ENCODE measurements at regions not wholly inside any gene's neighbourhood (a gene's known extent, or its start where the extent isn't known, plus 50 kb on each side); places are given as distances from the start of the nearest gene placed in this dataset.
"Not testable (repeated sequence)": the region's sequence is repeated elsewhere in the genome, so short reads cannot be mapped to it uniquely, and the experiment has no call there.

DNA sequence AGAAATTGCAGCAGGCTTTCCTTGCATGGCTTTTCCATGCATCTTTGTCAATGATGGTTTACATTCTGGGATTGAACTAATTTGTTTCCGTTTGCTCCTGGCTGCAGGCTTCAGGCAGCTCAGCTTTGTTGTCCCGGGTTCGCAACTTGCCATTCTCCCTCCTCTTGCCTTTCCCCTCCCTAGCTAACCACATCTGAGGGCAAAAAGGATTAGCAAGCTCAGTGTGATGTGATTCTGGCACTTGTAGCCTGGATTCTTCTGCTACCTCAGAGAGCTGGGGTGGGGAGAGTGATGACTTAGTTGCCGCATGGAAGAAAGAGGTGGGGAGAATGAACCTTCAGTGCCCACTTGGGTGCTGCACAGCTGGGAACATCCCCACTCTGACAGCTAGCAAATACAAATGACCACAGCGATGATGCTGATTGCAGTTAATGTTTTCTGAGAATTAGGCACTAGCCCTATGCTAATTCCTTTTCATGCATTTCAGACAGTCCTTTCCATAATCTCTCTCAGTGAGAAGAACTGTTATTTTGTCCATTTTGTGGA, 120.2 kb upstream of the SALL1 start:
- no peak for DNase-seq

DNA sequence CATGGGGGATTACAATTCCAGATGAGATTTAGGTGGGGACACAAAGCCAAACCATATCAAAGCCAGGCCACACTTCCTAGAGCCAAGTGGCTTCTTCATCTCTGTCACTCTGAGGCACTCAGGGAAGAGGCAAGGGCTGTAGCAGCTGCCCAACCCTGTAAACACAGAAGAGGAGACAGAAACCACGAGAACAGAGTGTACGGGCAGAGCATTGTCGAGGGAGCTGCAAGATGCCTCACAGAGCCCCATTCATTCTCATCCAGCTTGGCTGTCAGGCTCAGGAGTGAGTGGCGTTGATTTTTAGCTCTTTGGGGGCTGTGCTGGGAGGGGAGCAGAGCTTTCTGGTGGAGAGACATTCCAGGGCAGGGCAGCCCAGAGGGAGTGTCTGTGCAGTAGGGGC, 117.2 kb upstream of the SALL1 start:
- no peak for DNase-seq

DNA sequence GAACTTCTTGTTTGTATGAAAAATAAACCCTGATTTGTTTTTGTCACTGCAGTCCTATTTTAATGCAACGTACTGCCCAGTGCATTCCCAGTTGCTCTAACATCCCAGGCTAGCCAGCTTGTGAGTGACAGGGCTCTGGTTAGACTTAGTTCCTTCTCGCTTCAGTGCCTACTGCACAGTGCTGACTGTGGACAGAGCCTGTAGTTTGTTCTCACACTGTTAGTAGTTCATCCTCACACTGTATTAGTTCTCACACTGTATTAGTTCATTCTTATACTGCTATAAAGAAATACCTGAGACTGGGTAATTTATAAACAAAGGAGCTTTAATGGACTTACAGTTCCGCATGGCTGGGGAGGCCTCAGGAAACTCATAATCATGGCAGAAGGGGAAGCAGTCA, 116.6 kb upstream of the SALL1 start:
- no peak for DNase-seq

DNA sequence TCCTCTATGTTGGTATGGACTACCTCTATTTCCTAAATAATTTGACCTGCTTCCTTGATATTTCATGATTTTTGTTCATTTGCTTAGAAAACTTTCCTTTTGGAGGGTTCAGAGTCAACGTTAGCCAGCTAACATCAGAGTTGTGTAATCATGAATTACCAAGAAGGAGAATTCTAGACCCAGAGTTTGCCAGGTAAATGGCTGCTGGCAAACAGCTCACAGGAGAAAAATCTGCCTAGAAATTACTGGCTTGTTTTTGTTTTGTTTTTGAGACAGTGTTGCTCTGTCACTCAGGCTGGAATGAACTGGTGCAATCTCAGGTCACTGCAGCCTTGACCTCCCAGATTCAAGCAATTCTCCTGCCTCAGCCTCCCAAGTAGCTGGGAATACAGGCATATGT, 111.4 kb upstream of the SALL1 start:
- no peak for DNase-seq

DNA sequence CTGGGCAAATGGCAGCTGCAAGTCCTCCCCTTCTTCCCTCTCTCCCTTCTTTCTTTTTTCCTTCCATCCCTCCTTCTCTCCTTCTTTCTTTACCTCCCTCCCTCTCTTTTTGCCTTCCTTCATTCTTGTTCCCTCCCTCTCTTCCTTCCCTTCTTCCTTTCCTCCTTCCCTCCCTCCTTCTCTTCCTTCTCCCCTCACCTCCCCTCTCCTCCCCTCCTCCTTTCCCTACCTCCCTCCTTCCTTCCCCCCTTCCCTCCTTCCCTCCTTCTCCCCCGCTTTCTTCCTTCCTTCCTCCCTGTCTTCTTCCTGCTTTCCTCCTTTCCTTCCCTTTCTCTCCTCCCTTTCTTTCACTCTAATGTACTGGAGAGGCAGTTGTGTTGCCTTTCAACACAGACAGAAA, 110.8 kb upstream of the SALL1 start:
- DNase-seq: no peak

DNA sequence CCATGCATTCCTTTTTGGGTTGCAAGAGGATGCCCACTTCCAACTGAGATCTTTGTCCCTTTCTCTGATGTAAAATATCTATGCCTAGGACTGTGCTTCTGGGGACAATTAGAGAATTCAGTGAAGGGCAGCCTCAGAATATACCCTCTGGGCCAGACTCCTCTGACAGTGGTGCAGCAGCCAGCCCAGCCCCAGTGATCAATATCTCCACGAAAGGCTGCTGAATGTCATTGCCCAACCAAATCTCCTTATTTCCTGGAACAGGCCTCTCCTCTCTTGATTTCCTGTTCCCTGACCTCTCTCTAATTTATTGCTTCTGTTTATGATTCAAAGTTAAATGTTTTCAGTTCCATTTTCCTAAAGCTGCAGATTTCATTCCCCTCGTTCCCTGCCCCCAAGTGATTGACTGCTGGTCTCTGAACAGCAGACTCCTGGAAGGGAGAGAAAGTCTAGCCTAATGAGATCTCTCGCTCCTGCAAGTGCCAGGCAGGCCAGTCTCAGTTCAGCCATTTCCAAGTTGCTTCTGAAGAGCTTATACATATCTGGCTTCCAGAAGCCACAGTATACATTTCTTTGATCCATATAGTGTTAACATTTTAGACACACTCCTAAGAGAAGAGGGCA, 104.4 kb upstream of the SALL1 start:
- no peak for DNase-seq

DNA sequence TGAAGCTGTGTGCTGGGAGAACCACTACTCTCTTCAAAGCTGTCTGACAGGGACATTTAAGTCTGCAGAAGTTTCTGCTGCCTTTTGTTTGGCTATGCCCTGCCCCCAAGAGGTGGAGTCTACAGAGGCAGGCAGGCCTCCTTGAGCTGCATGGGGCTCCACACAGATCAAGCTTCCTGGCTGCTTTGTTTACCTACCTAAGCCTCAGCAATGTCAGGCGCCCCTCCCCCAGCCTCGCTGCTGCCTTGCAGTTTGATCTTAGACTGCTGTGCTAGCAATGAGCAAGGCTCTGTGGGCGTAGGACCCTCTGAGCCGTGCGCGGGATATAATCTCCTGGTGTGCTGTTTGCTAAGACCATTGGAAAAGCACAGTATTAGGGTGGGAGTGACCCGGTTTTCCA, 103.3 kb upstream of the SALL1 start:
- not testable (repeated sequence) for DNase-seq

DNA sequence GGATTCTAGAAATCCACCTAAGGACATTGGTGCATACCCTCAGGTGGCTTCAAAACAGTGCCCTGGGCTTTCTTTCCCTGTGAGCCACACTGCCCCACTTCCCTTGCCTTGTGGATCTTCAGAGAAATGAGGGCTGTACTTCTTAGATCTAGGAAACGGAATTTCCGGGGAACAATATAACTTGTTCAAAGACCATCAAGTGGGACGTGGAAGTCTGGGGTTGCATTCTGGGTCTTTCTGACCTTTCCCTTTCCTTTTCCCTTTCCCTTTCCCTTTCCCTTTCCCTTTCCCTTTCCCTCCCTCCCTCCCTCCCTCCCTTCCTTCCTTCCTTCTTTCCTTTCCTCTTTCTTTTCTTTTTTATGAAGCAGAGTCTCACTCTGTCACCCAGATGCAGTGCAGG, 97.1 kb upstream of the SALL1 start:
- no peak for DNase-seq

DNA sequence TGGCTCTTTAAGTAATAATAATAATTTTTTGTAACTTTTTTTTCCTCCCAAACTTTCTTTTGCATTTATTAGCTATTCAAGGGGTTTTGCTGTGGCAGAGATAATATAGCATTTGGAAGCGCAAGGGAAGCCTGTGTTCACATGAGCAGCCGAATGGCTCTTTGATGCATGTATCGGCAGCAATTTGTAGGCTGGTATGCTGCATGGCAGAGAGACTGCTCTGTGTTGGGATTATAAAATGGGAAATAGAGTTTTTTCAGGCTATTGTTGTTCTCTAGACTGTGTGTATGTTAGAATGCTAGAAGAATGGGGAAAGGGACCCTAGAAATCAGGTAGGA, 94.6 kb upstream of the SALL1 start:
- DNase-seq: no peak

DNA sequence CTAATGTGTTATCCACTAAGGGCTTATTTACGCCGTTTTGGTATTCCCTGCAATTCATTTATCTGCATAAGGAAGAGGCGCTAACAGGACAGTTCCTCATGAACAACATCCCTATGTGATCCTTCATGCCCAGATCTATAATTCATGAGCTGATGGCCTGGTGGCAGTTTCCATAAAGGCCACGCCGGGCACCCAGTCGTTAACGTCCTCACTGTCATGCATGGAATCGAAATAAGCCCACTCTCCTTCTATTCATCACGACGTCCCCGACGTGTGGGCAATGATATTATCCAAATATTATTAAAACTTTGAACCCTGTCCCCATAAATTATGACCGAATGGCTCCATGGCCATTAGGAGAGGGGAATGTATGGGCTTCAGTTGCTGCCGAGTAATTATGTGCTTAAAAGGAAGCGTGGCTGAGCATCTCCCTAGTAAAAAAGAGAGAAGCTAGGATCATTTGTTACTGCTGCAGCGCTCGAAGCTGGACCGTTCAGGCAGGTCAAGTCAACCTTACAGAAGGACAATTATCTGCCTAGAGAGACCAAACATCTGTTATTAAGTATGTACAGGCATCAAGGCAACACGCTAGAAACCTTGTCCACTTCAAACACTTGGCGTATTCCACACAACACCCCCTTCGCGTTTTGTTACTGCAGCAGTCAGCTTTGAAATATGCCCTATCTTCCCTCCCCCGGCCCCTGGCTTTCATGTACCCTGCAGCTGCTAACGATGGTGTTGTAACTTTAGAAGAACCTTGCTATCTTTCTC, 94.0 kb upstream of the SALL1 start:
- peak; percentile 37 for DNase-seq

DNA sequence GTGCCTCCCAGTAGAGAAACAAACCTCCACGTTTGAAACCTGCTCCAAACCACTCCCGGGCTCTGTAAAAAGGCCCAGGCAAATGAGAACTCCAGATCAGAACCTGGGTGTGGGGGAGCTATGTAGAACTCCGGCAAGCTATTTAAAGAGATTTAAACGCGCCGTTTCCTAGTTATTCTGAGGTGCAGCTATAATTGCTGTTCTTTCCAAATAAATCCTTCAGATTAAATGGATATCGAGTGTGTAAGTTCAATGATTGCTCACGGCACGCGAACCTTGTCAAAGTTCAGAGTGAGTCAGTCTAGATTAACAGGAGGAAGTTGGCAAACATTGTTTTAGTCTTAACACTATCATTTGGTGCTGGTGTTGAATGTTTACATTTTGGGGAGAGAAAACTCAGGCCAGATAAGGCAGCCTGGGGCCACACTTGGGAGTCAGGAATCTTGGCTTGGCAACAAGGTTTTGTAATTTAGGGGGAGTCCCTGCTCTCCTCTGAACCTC, 92.9 kb upstream of the SALL1 start:
- DNase-seq: peak; percentile 31

DNA sequence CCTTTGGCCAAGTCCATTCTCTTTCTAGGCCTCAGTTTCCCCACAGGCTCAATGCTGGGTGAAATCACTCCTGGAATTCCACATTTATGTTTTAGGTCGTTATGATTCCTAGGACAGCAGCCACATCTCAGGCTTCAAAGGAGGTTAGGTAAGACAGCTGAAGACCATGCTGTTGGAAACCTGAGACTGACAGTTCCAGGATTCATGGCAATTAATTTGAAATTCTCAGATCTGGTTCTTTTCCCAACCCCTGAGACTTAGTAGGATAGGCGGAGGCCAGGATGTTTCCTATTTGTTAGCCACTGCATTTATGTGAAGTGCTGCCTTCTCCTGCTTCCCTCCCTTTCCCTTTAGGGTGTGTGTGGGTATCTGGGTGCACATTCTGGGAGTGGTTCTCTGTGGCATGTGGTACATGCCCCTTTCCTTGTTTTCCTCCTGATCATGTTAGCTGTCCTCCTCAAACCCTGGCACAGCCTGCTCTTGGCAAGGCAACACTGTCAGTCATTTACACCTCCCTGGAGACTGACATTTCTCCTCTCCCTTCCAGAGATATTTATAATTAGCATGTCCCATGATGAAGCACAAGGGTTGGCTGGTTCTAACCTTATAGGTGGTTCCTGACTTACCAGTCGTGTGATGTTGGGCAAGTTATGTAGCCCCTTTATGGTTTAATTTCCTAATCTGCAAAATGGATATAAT, 91.4 kb upstream of the SALL1 start:
- DNase-seq: no peak

DNA sequence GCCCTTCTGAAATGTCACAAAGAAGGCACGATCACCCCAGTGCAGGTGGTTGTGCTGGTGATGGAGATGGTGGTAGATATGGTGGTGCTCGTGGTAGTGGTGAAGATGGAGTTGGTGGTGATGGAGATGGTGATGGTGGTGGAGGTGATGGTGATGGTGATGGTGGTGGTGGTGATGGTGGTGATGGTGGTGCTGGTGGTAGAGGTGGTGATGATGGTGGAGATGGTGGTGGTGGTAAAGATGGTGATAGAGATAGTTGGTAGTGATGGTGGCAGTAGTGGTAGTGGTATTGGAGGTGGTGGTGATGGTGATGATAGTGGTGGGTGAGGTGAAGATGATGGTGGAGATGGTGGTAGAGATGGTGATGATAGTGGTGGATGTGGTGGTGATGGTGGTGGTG, 88.1 kb upstream of the SALL1 start:
- DNase-seq: no peak

DNA sequence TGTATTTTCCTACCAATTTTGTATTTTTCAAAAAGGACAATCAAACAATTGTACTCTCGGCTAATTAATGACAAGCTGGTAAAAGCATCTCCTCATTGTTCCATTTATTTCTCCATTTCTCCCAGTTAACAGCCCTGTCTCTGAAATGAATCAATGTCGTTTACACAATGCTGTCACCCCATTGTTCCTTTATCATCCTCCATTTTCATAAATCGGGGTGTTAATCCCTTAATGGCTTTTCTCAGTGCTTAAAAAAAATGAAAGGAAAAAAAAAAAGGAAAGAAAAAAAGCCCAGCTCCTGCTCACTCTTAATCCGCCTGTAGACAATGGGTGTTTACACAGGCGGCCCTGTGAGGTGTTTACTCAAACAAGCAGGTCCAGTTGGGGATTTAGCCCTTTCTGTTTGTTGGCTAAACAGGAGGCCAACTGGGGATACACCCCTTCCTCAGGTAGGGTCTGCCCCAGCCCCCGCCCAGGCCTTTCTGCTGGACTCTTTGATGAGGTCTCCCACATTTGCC, 86.8 kb upstream of the SALL1 start:
- peak; percentile 45 for DNase-seq

DNA sequence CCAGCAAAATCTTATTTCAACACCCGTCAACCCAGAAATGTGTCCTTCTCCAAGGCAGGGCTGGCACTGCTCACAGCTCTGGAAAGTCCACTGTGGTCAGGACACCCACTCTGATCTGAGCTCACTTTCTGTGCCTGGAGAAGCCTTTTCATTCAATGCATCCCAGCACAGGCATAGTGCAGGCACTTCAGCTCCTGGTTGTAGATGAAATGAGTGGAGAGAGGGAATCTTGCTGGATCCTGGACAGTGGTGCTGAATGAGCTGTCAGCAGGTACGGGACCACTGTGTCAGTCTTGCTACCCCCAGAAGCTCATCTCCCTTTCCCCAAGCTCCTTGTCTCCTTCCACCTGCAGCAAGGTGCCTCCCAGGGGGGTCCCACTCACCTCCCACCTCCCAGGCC, 86.1 kb upstream of the SALL1 start:
- DNase-seq: no peak

DNA sequence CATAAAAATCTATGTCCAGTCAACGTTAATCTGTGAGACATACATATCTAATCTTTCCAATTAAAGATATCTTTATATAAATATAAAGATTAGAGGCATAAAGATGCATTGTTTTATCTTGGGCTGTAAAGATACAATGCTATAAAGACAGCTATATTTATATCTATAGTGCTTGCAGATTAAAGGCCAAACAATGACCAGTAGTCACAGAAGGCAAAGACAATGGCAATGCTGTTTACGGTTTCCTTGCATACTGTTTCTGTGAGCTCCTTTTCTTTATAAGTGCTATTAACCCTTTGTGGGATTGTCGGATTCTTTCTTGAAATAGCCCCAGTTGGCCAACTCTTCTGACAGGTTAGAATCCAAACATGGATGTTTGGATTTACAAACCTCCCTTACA, 85.5 kb upstream of the SALL1 start:
- no peak for DNase-seq

DNA sequence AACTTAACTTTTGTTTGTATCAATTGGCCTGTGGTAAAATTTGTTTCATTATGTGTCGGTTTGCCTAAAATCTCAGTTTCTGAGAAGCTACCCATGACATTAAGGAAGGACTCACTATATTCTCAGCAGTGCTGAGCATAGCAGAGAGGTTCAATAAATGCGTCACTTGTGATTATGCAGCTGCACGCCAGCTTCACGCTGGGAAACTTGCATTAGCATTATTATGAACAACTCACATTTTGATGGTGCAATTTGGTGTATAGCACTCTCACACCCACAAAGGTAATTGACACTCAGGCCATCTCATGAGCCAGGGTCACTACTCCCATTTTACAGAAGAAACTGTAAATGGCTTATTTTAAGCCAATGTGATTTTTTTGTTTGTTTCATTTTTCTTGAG, 80.6 kb upstream of the SALL1 start:
- no peak for DNase-seq

DNA sequence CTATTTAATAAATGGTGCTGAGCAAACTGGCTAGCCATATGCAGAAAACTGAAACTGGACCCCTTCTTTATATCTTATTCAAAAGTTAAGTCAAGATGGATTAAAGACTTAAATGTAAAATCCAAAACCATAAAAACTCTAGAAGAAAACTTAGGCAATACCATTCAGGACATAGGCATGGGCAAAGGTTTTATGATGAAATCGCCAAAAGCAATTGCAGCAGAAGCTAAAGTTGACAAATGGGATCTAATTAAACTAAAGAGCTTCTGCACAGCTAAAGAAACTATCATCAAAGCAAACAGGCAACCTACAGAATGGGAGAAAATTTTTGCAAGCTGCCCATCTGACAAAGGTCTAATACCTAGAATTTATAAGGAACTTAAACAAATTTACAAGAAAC, 79.0 kb upstream of the SALL1 start:
- not testable (repeated sequence) for DNase-seq

DNA sequence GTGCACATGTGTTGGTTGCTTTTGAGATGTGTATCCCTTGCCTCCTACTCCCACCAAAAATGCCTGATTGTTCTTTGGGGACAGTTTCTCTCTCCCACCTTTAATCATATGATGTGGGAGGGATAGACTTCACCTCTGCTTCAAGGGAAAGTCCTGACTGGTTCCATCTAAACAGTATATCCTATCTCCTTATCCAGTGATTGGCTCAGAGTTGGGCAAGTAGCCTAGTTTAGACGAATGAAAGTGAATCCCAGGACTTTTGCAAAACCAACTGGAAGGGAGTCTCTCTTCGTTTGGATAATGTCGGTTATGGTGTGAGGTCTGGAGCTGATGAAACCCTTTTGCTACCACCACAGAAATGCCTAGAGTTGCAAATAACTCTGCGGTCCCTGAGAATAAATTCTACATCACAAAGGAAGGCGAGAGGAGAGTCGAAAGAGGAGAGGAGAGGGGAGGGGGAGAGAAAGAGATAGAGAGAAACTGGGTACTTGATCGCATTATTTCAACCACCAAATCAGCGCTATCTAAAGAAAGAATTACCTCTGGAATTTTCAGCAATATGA, 77.1 kb upstream of the SALL1 start:
- DNase-seq: no peak

DNA sequence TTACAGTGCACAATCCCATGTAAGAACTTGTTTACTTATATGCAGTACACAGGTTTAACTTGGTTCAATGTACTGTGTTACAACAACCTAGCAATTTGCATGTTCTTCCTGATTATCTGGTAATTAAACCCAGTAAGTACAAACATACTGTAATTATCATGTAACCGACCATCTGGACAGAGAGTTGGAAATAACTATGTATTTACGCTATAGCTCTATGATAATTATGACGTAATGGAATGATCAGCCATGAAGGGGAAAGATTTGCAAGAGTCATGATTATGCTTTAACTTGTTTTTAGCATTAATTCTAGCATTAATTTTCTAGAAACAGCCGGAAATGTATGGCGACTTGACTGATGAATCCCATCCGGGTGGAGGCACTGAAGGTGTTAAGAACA, 74.8 kb upstream of the SALL1 start:
- DNase-seq: no peak

DNA sequence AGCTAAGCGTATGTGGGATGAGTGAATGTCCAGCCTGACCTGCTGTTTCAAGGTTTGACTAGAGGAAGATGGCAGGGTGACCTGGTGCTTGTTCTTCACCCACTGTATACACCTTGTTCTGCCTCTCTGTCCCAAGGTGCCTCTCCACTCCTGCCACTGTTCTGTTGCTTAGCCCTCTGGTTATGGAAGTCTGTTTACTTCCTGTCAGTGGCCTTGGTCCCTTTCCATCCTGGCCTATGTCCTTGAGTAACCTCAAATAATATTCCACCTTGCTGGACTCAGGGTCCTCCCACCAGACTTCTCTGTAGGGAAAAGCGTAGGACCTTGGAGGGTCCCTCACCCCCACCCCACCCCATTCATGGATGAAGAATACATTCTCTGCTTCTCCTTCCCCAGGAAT, 73.2 kb upstream of the SALL1 start:
- DNase-seq: no peak

DNA sequence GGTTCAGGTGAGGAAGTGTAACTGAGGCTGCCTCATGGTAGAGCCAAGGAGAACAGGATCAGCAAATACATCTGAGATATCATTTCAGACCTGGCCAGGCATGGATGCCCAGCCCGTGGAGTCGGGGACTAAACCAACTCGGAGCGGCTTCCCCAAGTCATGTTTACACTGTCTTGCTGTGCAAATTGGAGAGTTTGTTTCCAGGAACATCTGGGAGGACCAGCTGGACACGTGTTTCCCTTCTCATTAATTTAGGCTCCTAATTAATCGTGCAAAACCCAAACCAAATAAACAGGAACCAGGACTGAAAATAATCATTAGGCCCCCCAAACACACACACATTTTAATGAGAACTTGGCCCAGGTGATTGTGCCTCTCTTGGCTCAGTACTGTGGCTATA, 70.9 kb upstream of the SALL1 start:
- peak; percentile 50 for DNase-seq

DNA sequence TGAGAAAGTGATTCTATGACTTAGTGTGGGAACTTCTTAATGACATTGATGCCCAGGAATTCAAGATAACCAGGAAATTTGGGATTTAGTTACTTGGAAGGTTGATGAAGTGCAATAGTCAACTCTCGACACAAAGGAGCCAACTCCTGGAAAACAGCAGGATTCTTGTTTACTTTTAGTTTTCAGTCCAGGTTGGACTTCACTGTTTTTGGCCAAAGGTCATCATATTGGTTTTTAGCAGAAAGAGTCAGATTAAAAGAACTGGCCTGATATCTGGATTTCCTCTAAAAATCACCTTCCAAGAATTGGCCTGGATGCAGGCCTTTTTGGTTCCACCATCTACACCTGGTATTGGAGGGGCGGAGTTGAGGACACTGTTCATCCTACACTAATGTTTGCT, 60.1 kb upstream of the SALL1 start:
- DNase-seq: no peak
